Vagina (tissue), 2 donors: ENCODE measurements at regions not wholly inside any gene's neighbourhood (a gene's known extent, or its start where the extent isn't known, plus 50 kb on each side); places are given as distances from the start of the nearest gene placed in this dataset.

Experiments used
- DNase-seq, 2 donors: peaks; one replicate each; pipeline ENCODE4 v3.0.0-alpha.2; 2017; ENCODE audit errors: extremely low spot score in 2 of 2
- H3K27ac ChIP-seq: fragments of 200-600 bp; sonication (generic); one replicate; pipeline ENCODE4 v1.5.1; 2019
- H3K27me3 ChIP-seq: fragments of 200-600 bp; sonication (generic); one replicate; pipeline ENCODE4 v1.5.1; 2019
- H3K36me3 ChIP-seq, 2 donors: fragments of 200-600 bp; sonication (generic); one replicate each; pipeline ENCODE4 v1.5.1; 2017 to 2019
- H3K4me1 ChIP-seq: fragments of 200-600 bp; sonication (generic); one replicate; pipeline ENCODE4 v1.5.1; 2019
- H3K4me3 ChIP-seq, 2 donors: fragments of 200-600 bp; sonication (generic); 1 replicate in 1 of 2; 2 replicates in 1 of 2; pipeline ENCODE4 v1.5.1; 2016 to 2019
- H3K9me3 ChIP-seq: fragments of 200-600 bp; sonication (generic); one replicate; pipeline ENCODE4 v1.5.1; 2019
- CTCF ChIP-seq, 3 experiments: fragments of 450-650 bp in 2 of 3; fragments of 200-600 bp in 1 of 3; sonication (generic) in 1 of 3; IDR thresholded peaks; one replicate each; pipeline ENCODE4 v1.5.1; 2017 to 2019; ENCODE audit warnings: antibody characterized with exemption in 3 of 3, mild to moderate bottlenecking in 2 of 3, moderate library complexity in 2 of 3
- POLR2A ChIP-seq, 2 donors: fragments of 450-650 bp; IDR thresholded peaks; one replicate each; pipeline ENCODE4 v1.6.1; 2017; ENCODE audit warnings: antibody characterized with exemption in 2 of 2, mild to moderate bottlenecking in 2 of 2, moderate library complexity in 2 of 2
- POLR2AphosphoS5 ChIP-seq, 2 donors: sonication (generic); formaldehyde crosslinking; IDR thresholded peaks; one replicate each; pipeline ENCODE4 v1.9.0; 2017; ENCODE audit warnings: antibody characterized with exemption in 2 of 2, mild to moderate bottlenecking in 2 of 2, low read depth in 1 of 2; ENCODE audit not compliant: insufficient read depth in 1 of 2
- intact Hi-C: fragments of 100-400 bp; cut with DNase I; formaldehyde crosslinking; loops from one replicate; pipeline ENCODE4 v1.15.1; 2023

GRCh38 chr3:83233715-83234114 is 1472.3 kb upstream of the GBE1 start:
- intact Hi-C loops: no loop called here
- TF ChIP-seq POLR2A (IDR thresholded peaks at IDR 0.05) (no peak), POLR2AphosphoS5 (IDR thresholded peaks at IDR 0.05; ENCODE audit: insufficient read depth in 1 of 2, low read depth in 1 of 2) (no peak), CTCF (IDR thresholded peaks at IDR 0.05) (no peak)
- H3K36me3 ChIP-seq: no peaks in the 10 kb centered on the region
- H3K9me3 ChIP-seq: no peaks in the 10 kb centered on the region
- H3K4me3 ChIP-seq: no peak overlapping the region
- no peak for DNase-seq
- H3K4me1 ChIP-seq: no peaks in the 10 kb centered on the region
- H3K27ac ChIP-seq: no peak overlapping the region
- H3K27me3 ChIP-seq: no peaks in the 10 kb centered on the region

- H3K4me3 ChIP-seq: no peak overlapping the region
- intact Hi-C loops: no loop called here
- no peak overlapping the region for H3K27ac ChIP-seq
- no peak for DNase-seq
- no peaks in the 10 kb centered on the region for H3K9me3 ChIP-seq
- no peaks in the 10 kb centered on the region for H3K4me1 ChIP-seq
- no peaks in the 10 kb centered on the region for H3K27me3 ChIP-seq
- TF ChIP-seq POLR2AphosphoS5 (IDR thresholded peaks at IDR 0.05; ENCODE audit: insufficient read depth in 1 of 2, low read depth in 1 of 2): no peak
- TF ChIP-seq POLR2A (IDR thresholded peaks at IDR 0.05): no peak
- TF ChIP-seq CTCF (IDR thresholded peaks at IDR 0.05): no peak
- no peaks in the 10 kb centered on the region for H3K36me3 ChIP-seq
Observed at GRCh38 chr3:83230841-83231240, 1469.4 kb upstream of the GBE1 start.

- no peak overlapping the region for H3K4me3 ChIP-seq
- intact Hi-C loops: no loop called here
Observed at GRCh38 chr3:83230376-83230775, 1468.9 kb upstream of the GBE1 start.

GRCh38 chr3:83226751-83227150 is 1465.3 kb upstream of the GBE1 start:
- no peak overlapping the region for H3K27ac ChIP-seq
- TF ChIP-seq CTCF (IDR thresholded peaks at IDR 0.05): no peak
- TF ChIP-seq POLR2A (IDR thresholded peaks at IDR 0.05): no peak
- no peak for TF ChIP-seq POLR2AphosphoS5 (IDR thresholded peaks at IDR 0.05; ENCODE audit: insufficient read depth in 1 of 2, low read depth in 1 of 2)
- no peaks in the 10 kb centered on the region for H3K36me3 ChIP-seq
- no peaks in the 10 kb centered on the region for H3K27me3 ChIP-seq
- H3K9me3 ChIP-seq: no peaks in the 10 kb centered on the region
- DNase-seq: no peak
- no peaks in the 10 kb centered on the region for H3K4me1 ChIP-seq
- intact Hi-C loops: no loop called here
- H3K4me3 ChIP-seq: no peak overlapping the region

More at GRCh38 chr3:83230376-83230775, 1468.9 kb upstream of the GBE1 start:
- Histone ChIP-seq H3K4me1 (no peaks in the 10 kb centered on the region), H3K27me3 (no peaks in the 10 kb centered on the region), H3K36me3 (no peaks in the 10 kb centered on the region), H3K27ac (no peak overlapping the region), H3K9me3 (no peaks in the 10 kb centered on the region)
- no peak for TF ChIP-seq POLR2AphosphoS5 (IDR thresholded peaks at IDR 0.05; ENCODE audit: insufficient read depth in 1 of 2, low read depth in 1 of 2)
- TF ChIP-seq POLR2A (IDR thresholded peaks at IDR 0.05): no peak
- no peak for TF ChIP-seq CTCF (IDR thresholded peaks at IDR 0.05)
- DNase-seq: no peak

- no peaks in the 10 kb centered on the region for H3K9me3 ChIP-seq
- no peak overlapping the region for H3K27ac ChIP-seq
- TF ChIP-seq CTCF (IDR thresholded peaks at IDR 0.05): no peak
- H3K4me3 ChIP-seq: no peak overlapping the region
- no peaks in the 10 kb centered on the region for H3K27me3 ChIP-seq
- no peaks in the 10 kb centered on the region for H3K36me3 ChIP-seq
- intact Hi-C loops: no loop called here
- no peaks in the 10 kb centered on the region for H3K4me1 ChIP-seq
- DNase-seq: no peak
Observed at GRCh38 chr3:83224101-83224868, 1462.8 kb upstream of the GBE1 start.
